H9 (cell line): ENCODE measurements at regions not wholly inside any gene's neighbourhood (a gene's known extent, or its start where the extent isn't known, plus 50 kb on each side); places are given as distances from the start of the nearest gene placed in this dataset.

Experiments used
- DNase-seq: peaks from one replicate; pipeline ENCODE4 v3.0.0-alpha.2; 2017
- H2AFZ ChIP-seq: one replicate; pipeline ENCODE4 v1.6.1; 2013; ENCODE audit warnings: mild to moderate bottlenecking, low read length, control low read depth, moderate library complexity
- H2AK5ac ChIP-seq: 2 replicates; pipeline ENCODE4 v1.6.1; 2013; ENCODE audit warnings: low read length, control low read depth, mixed read lengths; ENCODE audit not compliant: insufficient read length
- H2BK120ac ChIP-seq: one replicate; pipeline ENCODE4 v1.6.1; 2013; ENCODE audit warnings: low read depth, mild to moderate bottlenecking, low read length, control low read depth, inconsistent platforms; ENCODE audit not compliant: poor library complexity, severe bottlenecking
- H2BK12ac ChIP-seq: 2 replicates; pipeline ENCODE4 v1.6.1; 2013; ENCODE audit warnings: low read length, control low read depth, mixed read lengths, low read depth; ENCODE audit not compliant: insufficient read length
- H2BK15ac ChIP-seq: 2 replicates; pipeline ENCODE4 v1.6.1; 2013; ENCODE audit warnings: low read depth, low read length, control low read depth
- H2BK20ac ChIP-seq: one replicate; pipeline ENCODE4 v1.6.1; 2013; ENCODE audit warnings: low read depth, mild to moderate bottlenecking, low read length, control low read depth, inconsistent platforms; ENCODE audit not compliant: poor library complexity, severe bottlenecking
- H2BK5ac ChIP-seq: 2 replicates; pipeline ENCODE4 v1.6.1; 2013; ENCODE audit warnings: low read length, control low read depth, mixed read lengths; ENCODE audit not compliant: insufficient read length
- H3K14ac ChIP-seq: 2 replicates; pipeline ENCODE4 v1.6.1; 2013; ENCODE audit warnings: low read length, control low read depth; ENCODE audit not compliant: insufficient read depth
- H3K18ac ChIP-seq: 2 replicates; pipeline ENCODE4 v1.6.1; 2013; ENCODE audit warnings: low read depth, mild to moderate bottlenecking, mixed read lengths, low read length, control low read depth; ENCODE audit not compliant: insufficient read length
- H3K23ac ChIP-seq: 2 replicates; pipeline ENCODE4 v1.6.1; 2013; ENCODE audit warnings: low read length, control low read depth, mixed read lengths, low read depth; ENCODE audit not compliant: insufficient read length
- H3K23me2 ChIP-seq: 2 replicates; pipeline ENCODE4 v1.6.1; 2013; ENCODE audit warnings: low read depth, mild to moderate bottlenecking, mixed read lengths, low read length, control low read depth; ENCODE audit not compliant: insufficient read length, poor library complexity, severe bottlenecking
- H3K27ac ChIP-seq: 2 replicates; pipeline ENCODE4 v1.5.1; 2013; ENCODE audit warnings: low read length, control low read depth, mixed read lengths, low read depth; ENCODE audit not compliant: insufficient read length
- H3K27me3 ChIP-seq: 2 replicates; pipeline ENCODE4 v1.6.1; 2013; ENCODE audit warnings: low read length, control low read depth, inconsistent platforms; ENCODE audit not compliant: insufficient read depth
- H3K4ac ChIP-seq: 2 replicates; pipeline ENCODE4 v1.6.1; 2013; ENCODE audit warnings: low read depth, mild to moderate bottlenecking, control low read depth, inconsistent platforms, low read length, moderate library complexity
- H3K4me1 ChIP-seq: 2 replicates; pipeline ENCODE4 v1.6.1; 2013; ENCODE audit warnings: low read length, control low read depth, inconsistent platforms; ENCODE audit not compliant: insufficient read depth
- H3K4me2 ChIP-seq: 2 replicates; pipeline ENCODE4 v1.6.1; 2013; ENCODE audit warnings: low read length, control low read depth, mixed read lengths; ENCODE audit not compliant: insufficient read length, insufficient read depth
- H3K56ac ChIP-seq: 2 replicates; pipeline ENCODE4 v1.6.1; 2013; ENCODE audit warnings: low read depth, mild to moderate bottlenecking, mixed read lengths, low read length, control low read depth; ENCODE audit not compliant: insufficient read length
- H3K79me1 ChIP-seq: 2 replicates; pipeline ENCODE4 v1.6.1; 2013; ENCODE audit warnings: low read depth, mild to moderate bottlenecking, moderate library complexity, low read length, control low read depth, inconsistent platforms; ENCODE audit not compliant: insufficient read depth, poor library complexity, severe bottlenecking
- H3K79me2 ChIP-seq: 2 replicates; pipeline ENCODE4 v1.6.1; 2013; ENCODE audit warnings: low read length, control low read depth, inconsistent platforms; ENCODE audit not compliant: insufficient read depth
- H3K9ac ChIP-seq: 2 replicates; pipeline ENCODE4 v1.6.1; 2013; ENCODE audit warnings: low read length, control low read depth, mixed read lengths; ENCODE audit not compliant: insufficient read length; ENCODE audit errors: extremely low read depth
- H3K9me3 ChIP-seq: one replicate; pipeline ENCODE4 v1.6.1; 2013; ENCODE audit warnings: low read depth, low read length, inconsistent platforms; ENCODE audit not compliant: control insufficient read depth
- H3T11ph ChIP-seq: one replicate; pipeline ENCODE4 v1.6.1; 2013; ENCODE audit warnings: mild to moderate bottlenecking, low read length, control low read depth, inconsistent platforms
- H4K20me1 ChIP-seq: one replicate; pipeline ENCODE4 v1.6.1; 2013; ENCODE audit not compliant: control insufficient read depth, insufficient read length, insufficient read depth
- H4K5ac ChIP-seq: 2 replicates; pipeline ENCODE4 v1.6.1; 2013; ENCODE audit warnings: low read depth, mild to moderate bottlenecking, mixed read lengths, low read length, control low read depth; ENCODE audit not compliant: insufficient read length
- H4K8ac ChIP-seq: replicated peaks from 2 replicates; pipeline ENCODE4 v1.6.1; 2013; ENCODE audit warnings: low read length, control low read depth, mixed read lengths, low read depth; ENCODE audit not compliant: insufficient read length
- H4K91ac ChIP-seq: 2 replicates; pipeline ENCODE4 v1.6.1; 2013; ENCODE audit warnings: low read depth, mild to moderate bottlenecking, moderate library complexity, mixed read lengths, low read length, control low read depth; ENCODE audit not compliant: insufficient read length
- H3K27ac Mint-ChIP-seq, 3 experiments: 2 replicates in 2 of 3; 3 replicates in 1 of 3; pipeline ENCODE4 v1.8.0; 2020 to 2021; ENCODE audit warnings: mixed read lengths in 3 of 3, mild to moderate bottlenecking in 1 of 3, moderate library complexity in 1 of 3
- H3K27me3 Mint-ChIP-seq: 2 replicates; pipeline ENCODE4 v1.8.0; 2021; ENCODE audit warnings: low read depth, mild to moderate bottlenecking, moderate library complexity, mixed read lengths
- H3K36me3 Mint-ChIP-seq, 3 experiments: 2 replicates in 2 of 3; 3 replicates in 1 of 3; pipeline ENCODE4 v1.8.0; 2020 to 2021; ENCODE audit warnings: low read depth in 3 of 3, mixed read lengths in 3 of 3; ENCODE audit not compliant: insufficient read depth in 1 of 3
- H3K4me1 Mint-ChIP-seq, 2 experiments: 2 replicates each; pipeline ENCODE4 v1.8.0; 2020; ENCODE audit warnings: mixed read lengths in 2 of 2
- H3K4me3 Mint-ChIP-seq, 2 experiments: 2 replicates in 1 of 2; 3 replicates in 1 of 2; pipeline ENCODE4 v1.8.0; 2020 to 2021; ENCODE audit warnings: mild to moderate bottlenecking in 2 of 2, mixed read lengths in 2 of 2, moderate library complexity in 1 of 2
- H3K9me3 Mint-ChIP-seq, 2 experiments: 2 replicates in 1 of 2; 3 replicates in 1 of 2; pipeline ENCODE4 v1.8.0; 2020; ENCODE audit warnings: mild to moderate bottlenecking in 2 of 2, mixed read lengths in 2 of 2, moderate library complexity in 1 of 2
- TF ChIP-seq, protein P1 (sequence below): fragments of 200-600 bp; sonication (generic); conservative IDR thresholded peaks from 3 replicates; pipeline ENCODE4 v1.8.0; 2021; ENCODE audit warnings: antibody characterized with exemption, mild to moderate bottlenecking

DNA sequence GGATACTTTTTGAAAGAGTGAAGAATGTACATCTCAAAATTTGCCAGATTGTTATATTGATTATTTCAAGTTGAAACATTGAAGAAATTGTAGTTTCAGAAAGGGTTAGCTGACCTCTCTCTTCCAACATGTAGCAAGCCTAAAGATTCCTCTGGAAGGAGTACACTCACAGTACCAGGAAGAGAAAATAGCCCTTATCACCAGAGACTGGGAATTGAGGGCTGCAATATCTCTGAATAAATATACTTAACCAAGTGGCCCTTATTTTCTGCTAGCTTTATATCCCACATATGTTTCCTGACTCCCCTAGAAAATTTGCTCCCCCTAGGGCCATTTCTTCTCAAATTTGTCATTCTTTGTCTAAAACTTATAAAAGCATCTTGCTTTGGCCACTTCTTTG, 332.2 kb downstream of the GASK1B start:
- Histone ChIP-seq H3K4me2 (no peak overlapping the region), H3K27ac (no peak overlapping the region), H4K20me1 (no peaks in the 10 kb centered on the region), H3K18ac (no peak overlapping the region), H3K14ac (no peak overlapping the region), H2BK5ac (no peak overlapping the region), H3K4ac (no peak overlapping the region), H3K4me1 (no peaks in the 10 kb centered on the region), H2BK20ac (no peak overlapping the region), H3K79me1 (no peaks in the 10 kb centered on the region), H3K23ac (no peak overlapping the region), H3K56ac (no peak overlapping the region), H4K5ac (no peak overlapping the region), H4K91ac (no peak overlapping the region), H2AFZ (no peak overlapping the region), H2AK5ac (no peak overlapping the region), H3K9ac (no peak overlapping the region), H2BK15ac (no peak overlapping the region), H3K79me2 (no peaks in the 10 kb centered on the region), H2BK12ac (no peak overlapping the region), H3K23me2 (no peaks in the 10 kb centered on the region), H3T11ph (no peak overlapping the region), H4K8ac (no peak overlapping the region), H2BK120ac (no peak overlapping the region), H3K9me3 (no peaks in the 10 kb centered on the region), H3K27me3 (no peaks in the 10 kb centered on the region)
- H3K9me3 Mint-ChIP-seq = no peaks in the 10 kb centered on the region
- no peaks in the 10 kb centered on the region for H3K36me3 Mint-ChIP-seq
- no peak overlapping the region for H3K27ac Mint-ChIP-seq
- no peak overlapping the region for H3K4me3 Mint-ChIP-seq
- no peaks in the 10 kb centered on the region for H3K27me3 Mint-ChIP-seq
- TF ChIP-seq, protein P1, sequence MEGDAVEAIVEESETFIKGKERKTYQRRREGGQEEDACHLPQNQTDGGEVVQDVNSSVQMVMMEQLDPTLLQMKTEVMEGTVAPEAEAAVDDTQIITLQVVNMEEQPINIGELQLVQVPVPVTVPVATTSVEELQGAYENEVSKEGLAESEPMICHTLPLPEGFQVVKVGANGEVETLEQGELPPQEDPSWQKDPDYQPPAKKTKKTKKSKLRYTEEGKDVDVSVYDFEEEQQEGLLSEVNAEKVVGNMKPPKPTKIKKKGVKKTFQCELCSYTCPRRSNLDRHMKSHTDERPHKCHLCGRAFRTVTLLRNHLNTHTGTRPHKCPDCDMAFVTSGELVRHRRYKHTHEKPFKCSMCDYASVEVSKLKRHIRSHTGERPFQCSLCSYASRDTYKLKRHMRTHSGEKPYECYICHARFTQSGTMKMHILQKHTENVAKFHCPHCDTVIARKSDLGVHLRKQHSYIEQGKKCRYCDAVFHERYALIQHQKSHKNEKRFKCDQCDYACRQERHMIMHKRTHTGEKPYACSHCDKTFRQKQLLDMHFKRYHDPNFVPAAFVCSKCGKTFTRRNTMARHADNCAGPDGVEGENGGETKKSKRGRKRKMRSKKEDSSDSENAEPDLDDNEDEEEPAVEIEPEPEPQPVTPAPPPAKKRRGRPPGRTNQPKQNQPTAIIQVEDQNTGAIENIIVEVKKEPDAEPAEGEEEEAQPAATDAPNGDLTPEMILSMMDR = no peak
- H3K4me1 Mint-ChIP-seq = peaks cover 8 to 11% of the 10 kb centered on the region in 2 experiments
- DNase-seq = no peak
